Stimulated activated CD8-positive, alpha-beta memory T cell treated with anti-CD3 and anti-CD28 coated beads, Interleukin-15, amount 100 ng/mL, for 24 hours (primary cell): ENCODE measurements at regions not wholly inside any gene's neighbourhood (a gene's known extent, or its start where the extent isn't known, plus 50 kb on each side); places are given as distances from the start of the nearest gene placed in this dataset.
"Not testable (repeated sequence)": the region's sequence is repeated elsewhere in the genome, so short reads cannot be mapped to it uniquely, and the experiment has no call there.

ENCODE experiments used
- DNase-seq: peaks from one replicate; pipeline ENCODE4 v3.0.0-alpha.2; 2020; ENCODE audit warnings: low read depth

DNA sequence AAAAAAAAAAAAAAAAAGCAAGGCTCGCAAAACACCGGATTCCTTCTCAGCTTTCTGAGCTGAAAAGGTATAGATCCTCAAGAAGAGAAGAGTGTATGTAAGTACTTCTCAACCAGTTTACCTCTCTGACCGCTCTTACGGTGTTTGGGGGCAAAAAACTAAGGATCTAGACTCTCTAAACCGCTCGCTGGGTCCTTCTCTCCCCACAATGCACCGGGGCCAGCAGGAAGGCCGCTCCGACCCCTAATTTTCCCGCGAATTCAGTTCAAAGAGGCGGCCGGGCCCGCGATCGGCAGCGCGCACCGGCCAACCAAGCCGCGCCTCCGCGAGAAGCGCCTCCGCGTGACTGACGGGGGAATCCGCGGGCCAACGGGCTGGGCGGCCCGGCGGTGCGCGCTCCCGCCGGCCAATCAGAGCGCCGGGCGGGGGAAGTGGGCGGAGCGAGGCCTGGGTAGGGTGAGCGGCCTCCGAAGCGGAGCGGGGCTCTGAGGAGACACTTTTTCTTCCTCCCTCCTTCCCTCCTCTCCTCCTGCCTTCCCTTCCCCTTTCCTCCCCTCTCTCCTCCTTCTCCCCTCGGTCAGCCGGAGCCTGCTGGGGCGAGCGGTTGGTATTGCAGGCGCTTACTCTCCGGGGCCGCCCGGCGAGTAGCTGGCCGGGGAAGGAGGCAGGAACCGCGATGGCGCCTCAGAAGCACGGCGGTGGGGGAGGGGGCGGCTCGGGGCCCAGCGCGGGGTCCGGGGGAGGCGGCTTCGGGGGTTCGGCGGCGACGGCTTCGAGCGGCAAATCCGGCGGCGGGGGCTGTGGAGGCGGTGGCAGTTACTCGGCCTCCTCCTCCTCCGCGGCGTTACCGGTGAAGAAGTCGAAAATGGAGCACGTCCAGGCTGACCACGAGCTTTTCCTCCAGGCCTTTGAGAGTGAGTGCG lies 93.0 kb downstream of the CRLF3 start:
- DNase-seq, result peak; percentile 64

DNA sequence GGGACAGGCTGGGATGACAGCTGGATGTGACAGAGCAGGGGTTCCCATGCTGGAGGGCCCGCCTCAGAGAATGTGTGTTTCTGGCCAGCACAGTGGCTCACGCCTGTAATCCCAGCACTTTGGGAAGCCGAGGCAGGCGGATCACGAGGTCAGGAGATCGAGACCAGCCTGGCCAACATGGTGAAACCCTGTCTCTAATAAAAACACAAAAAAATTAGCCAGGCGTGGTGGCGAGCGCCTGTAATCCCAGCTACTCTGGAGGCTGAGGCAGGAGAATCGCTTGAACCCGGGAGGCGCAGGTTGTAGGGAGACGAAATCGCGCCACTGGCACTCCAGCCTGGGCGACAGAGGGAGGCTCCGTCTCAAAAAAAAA lies 93.7 kb downstream of the CRLF3 start:
- not testable (repeated sequence) for DNase-seq

DNA sequence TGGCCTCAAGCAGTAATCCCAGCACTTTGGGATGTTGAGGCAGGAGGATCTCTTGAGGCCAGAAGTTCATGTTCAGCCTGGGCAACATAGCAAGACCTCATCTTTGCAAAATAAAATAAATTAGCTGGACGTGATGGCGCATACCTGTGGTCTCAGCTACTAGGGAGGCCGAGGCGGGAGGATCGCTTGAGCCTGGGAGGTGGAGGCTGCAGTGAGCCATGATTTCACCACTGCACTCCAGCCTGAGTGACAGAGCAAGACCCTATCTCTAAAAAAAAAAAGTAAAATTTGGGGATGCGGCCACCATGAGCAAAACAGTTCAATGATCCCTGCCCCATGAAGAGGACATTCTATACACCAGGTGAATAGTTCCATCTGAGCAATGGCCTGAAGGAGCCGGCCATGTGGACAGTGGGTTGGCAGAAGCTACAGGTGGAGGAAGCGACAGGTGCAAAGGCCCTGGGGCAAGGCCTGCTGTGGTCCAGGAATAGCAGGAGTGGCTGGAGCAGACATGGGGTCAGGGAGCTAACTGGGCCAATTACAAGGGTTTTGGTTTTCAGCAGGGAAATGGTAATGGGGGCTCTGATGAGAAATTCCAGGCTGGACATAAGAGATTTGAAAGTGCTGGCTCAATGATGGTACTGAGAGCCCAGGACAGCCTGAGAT lies 94.2 kb downstream of the CRLF3 start:
- DNase-seq, result not testable (repeated sequence)

DNA sequence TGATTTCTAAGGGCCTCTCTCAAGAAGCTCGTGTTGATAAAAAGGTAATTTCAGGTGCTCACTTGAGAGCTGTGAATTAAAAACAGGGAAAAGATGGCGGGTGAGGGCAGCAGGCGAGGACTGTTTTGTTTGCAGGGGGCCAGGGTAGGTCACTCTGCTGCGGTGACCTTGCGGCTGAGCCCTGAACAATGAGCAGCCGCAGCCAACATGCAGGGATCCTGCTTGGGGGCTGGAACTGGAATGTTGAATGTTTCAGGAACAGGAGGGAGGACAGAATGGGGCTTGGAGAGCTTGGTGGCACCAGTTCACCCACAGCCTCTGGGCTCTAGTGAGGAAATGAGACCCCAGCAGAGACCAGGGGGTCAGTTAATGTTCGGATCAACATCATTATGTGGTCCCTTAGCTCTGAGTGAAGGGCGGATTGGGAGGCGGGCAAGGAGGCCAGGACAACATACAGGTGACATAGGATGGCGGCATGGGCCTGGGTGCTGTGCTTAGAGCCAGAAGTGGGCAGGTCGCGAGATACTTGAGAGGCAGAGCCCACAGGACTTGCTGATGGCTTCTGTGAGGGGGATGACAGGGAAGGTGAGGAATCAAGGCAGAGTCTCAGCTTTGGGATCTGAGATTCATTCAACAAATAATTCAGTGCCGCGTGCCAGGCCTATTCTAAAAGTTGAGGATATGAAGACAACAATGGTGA lies 94.9 kb downstream of the CRLF3 start:
- DNase-seq, result not testable (repeated sequence)

DNA sequence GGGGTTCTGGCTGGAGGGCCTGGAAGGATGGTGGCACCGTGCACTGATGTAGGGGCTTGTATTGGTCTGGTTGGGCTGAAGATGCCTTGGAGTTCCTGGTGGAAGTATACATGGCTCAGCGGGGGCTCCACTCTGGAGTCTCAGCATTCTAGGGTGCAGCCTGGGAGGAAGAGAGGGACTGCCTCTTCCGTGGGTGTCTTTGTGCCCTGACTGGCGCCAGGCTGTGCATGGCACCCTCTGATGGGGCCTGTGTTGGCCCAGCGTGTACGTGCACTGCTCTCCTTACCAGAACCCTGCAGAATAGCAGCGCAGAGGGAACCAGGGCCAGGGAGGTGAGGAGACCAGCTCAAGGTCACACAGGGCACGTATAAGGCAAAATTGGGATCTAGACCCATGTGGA lies 97.0 kb downstream of the CRLF3 start:
- DNase-seq, result not testable (repeated sequence)

GRCh38 chr17:30726734-30727133 lies 97.8 kb downstream of the CRLF3 start:
- not testable (repeated sequence) for DNase-seq

- not testable (repeated sequence) for DNase-seq
These were observed 98.2 kb downstream of the CRLF3 start for GRCh38 chr17:30726310-30726709.

DNA sequence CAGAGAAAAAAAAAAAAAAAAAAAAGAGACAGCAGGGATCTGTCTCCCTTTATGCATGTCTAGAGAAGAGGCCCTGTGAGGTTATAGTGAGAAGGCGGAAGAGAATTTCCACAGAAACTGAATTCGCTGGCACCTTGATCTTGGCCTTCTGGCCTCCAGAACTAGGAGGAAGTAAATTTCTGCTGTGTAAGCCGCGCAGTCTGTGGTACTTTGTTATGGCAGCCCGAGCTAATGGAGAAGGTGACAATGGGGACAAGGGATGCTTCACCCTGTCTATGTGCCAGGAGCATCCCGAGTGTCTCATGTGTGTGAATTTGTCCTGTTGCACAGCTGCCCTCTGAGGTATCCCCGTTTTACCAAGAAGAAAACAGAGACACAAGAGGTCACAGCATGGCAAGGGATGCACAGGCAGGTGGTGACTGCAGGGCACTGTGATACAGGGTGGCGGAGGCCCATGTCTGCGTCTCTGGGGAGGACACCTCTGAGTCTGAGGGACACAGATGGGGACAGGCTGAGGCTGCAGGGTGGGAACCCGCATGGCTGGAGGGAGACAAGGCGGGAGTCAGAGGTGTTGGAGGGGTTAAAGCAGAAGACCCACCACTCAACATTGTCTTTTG lies 100.3 kb downstream of the CRLF3 start:
- not testable (repeated sequence) for DNase-seq

DNA sequence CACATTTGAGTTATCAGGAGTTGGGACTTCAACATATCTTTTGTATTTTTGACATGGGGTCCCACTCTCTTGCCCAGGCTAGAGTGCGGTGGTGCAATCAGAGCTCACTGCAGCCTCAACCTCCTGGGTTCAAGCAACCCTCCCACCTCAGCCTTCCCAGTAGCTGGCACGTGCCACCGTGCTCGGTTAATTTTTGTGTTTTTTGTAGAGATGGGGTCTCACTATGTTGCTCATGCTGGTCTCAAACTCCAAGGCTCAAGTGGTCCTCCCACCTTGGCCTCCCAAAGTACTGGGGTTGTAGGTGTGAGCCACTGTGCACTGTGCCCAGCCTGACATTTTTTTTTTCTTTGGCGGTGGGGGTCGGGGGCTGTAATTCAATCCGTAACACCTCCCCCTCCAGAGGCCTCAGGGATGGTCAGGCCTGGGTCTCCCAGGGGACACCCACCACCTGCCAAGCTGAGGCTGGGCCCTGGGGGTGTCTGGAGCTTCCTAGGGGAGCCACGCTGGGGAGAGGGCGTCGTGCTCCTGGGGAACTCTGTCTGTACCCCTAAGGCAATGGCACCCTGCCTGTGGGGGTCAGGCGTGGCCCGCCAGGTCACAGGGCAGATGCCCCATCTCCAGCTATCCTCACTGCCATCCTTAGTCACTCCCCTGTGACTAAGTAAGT lies 102.2 kb downstream of the CRLF3 start:
- DNase-seq, result not testable (repeated sequence)

DNA sequence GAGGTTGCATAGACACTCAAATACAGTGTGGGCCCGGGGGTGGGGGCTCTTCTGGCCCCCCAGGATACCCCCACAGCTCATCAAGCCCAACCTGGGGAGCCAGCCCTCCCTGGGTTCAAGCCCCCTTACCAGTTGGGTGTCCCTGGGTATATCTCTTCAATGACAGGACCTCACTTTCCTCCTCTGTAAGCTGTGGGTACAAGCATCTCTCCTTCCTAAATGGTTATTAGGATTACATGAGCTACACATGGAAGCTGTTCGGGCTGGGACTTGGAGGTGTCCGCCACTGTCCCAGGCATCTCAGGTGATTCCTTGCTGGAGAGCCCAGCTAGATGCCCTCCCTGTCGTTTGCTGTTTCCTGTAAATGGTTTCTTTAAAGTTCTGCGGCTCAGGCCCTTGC lies 103.5 kb downstream of the CRLF3 start:
- DNase-seq, result not testable (repeated sequence)

- no peak for DNase-seq
These were observed 104.5 kb downstream of the CRLF3 start for GRCh38 chr17:30720013-30720471.

GRCh38 chr17:30719131-30719973 lies 105.1 kb downstream of the CRLF3 start:
- peak; percentile 56 for DNase-seq

GRCh38 chr17:30718691-30719090 lies 105.8 kb downstream of the CRLF3 start:
- DNase-seq, result not testable (repeated sequence)

DNA sequence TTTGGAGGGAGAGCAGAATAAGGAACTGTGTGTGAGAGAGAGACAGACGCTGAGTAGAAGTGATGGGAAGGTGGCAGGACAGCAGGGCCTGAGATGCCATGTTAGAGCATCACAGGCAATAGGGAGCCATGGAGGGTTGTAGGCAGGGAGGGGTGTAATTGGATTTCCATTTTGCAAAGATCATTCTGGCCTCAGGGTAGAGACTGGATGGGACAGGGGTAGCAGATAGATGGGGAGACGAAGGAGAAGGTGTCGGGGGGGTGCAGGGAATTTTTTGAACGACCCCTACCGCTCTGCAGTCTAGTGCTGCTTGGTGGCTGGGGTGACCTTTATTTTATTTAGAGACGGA lies 106.4 kb downstream of the CRLF3 start:
- DNase-seq, result not testable (repeated sequence)

- no peak for DNase-seq
These were observed 107.0 kb downstream of the CRLF3 start for GRCh38 chr17:30717291-30718098.

- DNase-seq, result no peak
These were observed 107.8 kb downstream of the CRLF3 start for GRCh38 chr17:30716461-30717290.

- DNase-seq, result not testable (repeated sequence)
These were observed 109.5 kb downstream of the CRLF3 start for GRCh38 chr17:30714825-30715622.

GRCh38 chr17:30713805-30714204 lies 110.7 kb downstream of the CRLF3 start:
- DNase-seq, result not testable (repeated sequence)
